Panc1 (cell line): ENCODE measurements at regions not wholly inside any gene's neighbourhood (a gene's known extent, or its start where the extent isn't known, plus 50 kb on each side); places are given as distances from the start of the nearest gene placed in this dataset.

Experiments
- ATAC-seq: fragments of 200-7000 bp; cut with Tn5 transposase; 2 replicates; pipeline ENCODE4 v1.9.1; 2020; ENCODE audit warnings: mild to moderate bottlenecking, moderate library complexity
- BruUV-seq: library from RNA; stranded (reverse); fragments of 400-500 nt; replicated peaks from 2 replicates; lab custom pipeline; 2021; lab: Mats Ljungman, UMichigan
- CTCF ChIA-PET: fragments of 300-600 bp; sonication (Branson Sonifier 250); formaldehyde crosslinking; loops from one replicate; lab custom pipeline; 2022; ENCODE audit warnings: antibody characterized with exemption; lab: Charles Lee
- POLR2A ChIA-PET: fragments of 300-600 bp; sonication (Branson Sonifier 250); formaldehyde crosslinking; loops from one replicate; lab custom pipeline; 2022; ENCODE audit warnings: antibody characterized with exemption; lab: Charles Lee
- DNase-seq: peaks from one replicate; pipeline ENCODE4 v3.0.0-alpha.2; 2010; ENCODE audit warnings: low read depth, low spot score
- H3K27ac ChIP-seq: 2 replicates; pipeline ENCODE4 v1.5.1; 2011; ENCODE audit warnings: mild to moderate bottlenecking, low read length, inconsistent platforms
- H3K27me3 ChIP-seq: fragments of 200-500 bp; sonication (Bioruptor generic); 2 replicates; pipeline ENCODE4 v1.6.0; 2014; ENCODE audit warnings: low read length, inconsistent platforms; ENCODE audit not compliant: control insufficient read depth, insufficient read depth
- H3K36me3 ChIP-seq: fragments of 200-500 bp; sonication (Bioruptor generic); 2 replicates; pipeline ENCODE4 v1.5.1; 2014; ENCODE audit warnings: inconsistent platforms, mild to moderate bottlenecking, low read length, moderate library complexity; ENCODE audit not compliant: control insufficient read depth, insufficient read depth
- H3K4me1 ChIP-seq: 2 replicates; pipeline ENCODE4 v1.5.1; 2011; ENCODE audit warnings: inconsistent platforms, mild to moderate bottlenecking, low read length, moderate library complexity; ENCODE audit not compliant: control insufficient read depth, insufficient read depth
- H3K4me3 ChIP-seq, 2 experiments: 2 replicates each; pipeline ENCODE4 v1.5.1; 2011 to 2012; ENCODE audit warnings: low read depth in 2 of 2, low read length in 2 of 2, mild to moderate bottlenecking in 2 of 2, inconsistent platforms in 1 of 2, moderate library complexity in 1 of 2
- H3K9me3 ChIP-seq: fragments of 200-500 bp; sonication (Bioruptor generic); 2 replicates; pipeline ENCODE4 v1.5.1; 2014; ENCODE audit warnings: low read depth, mild to moderate bottlenecking, inconsistent platforms, low read length, moderate library complexity; ENCODE audit not compliant: control insufficient read depth, insufficient read depth
- POLR2AphosphoS5 ChIP-seq: IDR thresholded peaks from 2 replicates; pipeline ENCODE4 v1.6.1; 2012; ENCODE audit warnings: mild to moderate bottlenecking, low read depth, low read length, moderate library complexity
- REST ChIP-seq, 2 experiments: IDR thresholded peaks; 2 replicates each; pipeline ENCODE4 v1.6.1; 2011 to 2012; ENCODE audit warnings: low read depth in 2 of 2, control low read depth in 1 of 2, low read length in 1 of 2, mild to moderate bottlenecking in 1 of 2, moderate library complexity in 1 of 2; ENCODE audit not compliant: insufficient read depth in 1 of 2
- SIN3A ChIP-seq: IDR thresholded peaks from 2 replicates; pipeline ENCODE4 v1.6.1; 2012; ENCODE audit warnings: low read depth, mild to moderate bottlenecking, low read length, moderate library complexity, borderline replicate concordance; ENCODE audit not compliant: insufficient read depth
- TCF7L2 ChIP-seq: IDR thresholded peaks from 2 replicates; pipeline ENCODE4 v1.6.1; 2011; ENCODE audit warnings: mild to moderate bottlenecking, low read depth, low read length, inconsistent platforms
- in situ Hi-C: cut with HindIII; loops from 2 replicates; pipeline ENCODE4 v1.10.0; 2016; ENCODE audit warnings: low sequenced_read_pairs, low pct_unique_long_range_greater_than_20kb
- intact Hi-C: fragments of 100-400 bp; cut with micrococcal nuclease; formaldehyde crosslinking; loops from one replicate; pipeline ENCODE4 v1.10.0; 2022; ENCODE audit not compliant: unreplicated experiment
- TF ChIP-seq, protein P1 (sequence below): fragments of 450-650 bp; IDR thresholded peaks from 2 replicates; pipeline ENCODE4 v1.5.1; 2017; ENCODE audit warnings: mild to moderate bottlenecking

- DNase-seq, result no peak
- no peak overlapping the region for H3K4me3 ChIP-seq
- no peaks in the 10 kb centered on the region for H3K36me3 ChIP-seq
- H3K4me1 ChIP-seq, result no peaks in the 10 kb centered on the region
- no peak overlapping the region for H3K27ac ChIP-seq
- TF ChIP-seq, protein P1, sequence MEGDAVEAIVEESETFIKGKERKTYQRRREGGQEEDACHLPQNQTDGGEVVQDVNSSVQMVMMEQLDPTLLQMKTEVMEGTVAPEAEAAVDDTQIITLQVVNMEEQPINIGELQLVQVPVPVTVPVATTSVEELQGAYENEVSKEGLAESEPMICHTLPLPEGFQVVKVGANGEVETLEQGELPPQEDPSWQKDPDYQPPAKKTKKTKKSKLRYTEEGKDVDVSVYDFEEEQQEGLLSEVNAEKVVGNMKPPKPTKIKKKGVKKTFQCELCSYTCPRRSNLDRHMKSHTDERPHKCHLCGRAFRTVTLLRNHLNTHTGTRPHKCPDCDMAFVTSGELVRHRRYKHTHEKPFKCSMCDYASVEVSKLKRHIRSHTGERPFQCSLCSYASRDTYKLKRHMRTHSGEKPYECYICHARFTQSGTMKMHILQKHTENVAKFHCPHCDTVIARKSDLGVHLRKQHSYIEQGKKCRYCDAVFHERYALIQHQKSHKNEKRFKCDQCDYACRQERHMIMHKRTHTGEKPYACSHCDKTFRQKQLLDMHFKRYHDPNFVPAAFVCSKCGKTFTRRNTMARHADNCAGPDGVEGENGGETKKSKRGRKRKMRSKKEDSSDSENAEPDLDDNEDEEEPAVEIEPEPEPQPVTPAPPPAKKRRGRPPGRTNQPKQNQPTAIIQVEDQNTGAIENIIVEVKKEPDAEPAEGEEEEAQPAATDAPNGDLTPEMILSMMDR, result no peak
- TF ChIP-seq SIN3A (no peak), POLR2AphosphoS5 (no peak)
- in situ Hi-C loops (no loop called here), intact Hi-C loops (no loop called here)
- no peaks in the 10 kb centered on the region for H3K27me3 ChIP-seq
- BruUV-seq, result no TSS peak
- CTCF ChIA-PET, result no interaction called here
- POLR2A ChIA-PET, result no interaction called here
- ATAC-seq, result no peak
- no peaks in the 10 kb centered on the region for H3K9me3 ChIP-seq
Measured at GRCh38 chr5:158246661-158247060, 387.7 kb upstream of the CLINT1 start.

DNA sequence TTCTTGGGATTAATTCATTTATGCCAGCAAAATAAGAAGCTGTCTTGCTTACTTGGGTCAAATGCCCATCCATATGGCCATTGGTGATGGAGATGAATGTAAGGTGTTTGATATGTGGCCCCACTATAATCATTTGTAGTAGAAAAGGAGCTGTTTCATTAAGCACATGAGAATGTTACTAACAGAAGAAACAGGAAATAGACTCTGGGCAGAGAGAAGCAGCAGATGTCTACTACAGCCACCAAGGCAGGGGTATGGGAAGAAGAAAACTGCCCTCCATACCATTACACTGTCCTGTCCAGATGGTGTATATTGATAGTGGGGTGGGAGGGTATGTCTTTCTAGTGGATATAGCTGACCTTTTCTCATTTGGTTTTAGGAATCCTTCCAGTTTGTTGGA is 386.6 kb upstream of the CLINT1 start:
- H3K4me3 ChIP-seq, result no peak overlapping the region
- BruUV-seq, result no TSS peak
- ATAC-seq (no peak), DNase-seq (no peak)
- TF ChIP-seq, protein P1, result no peak
- no peak for TF ChIP-seq SIN3A
- H3K4me1 ChIP-seq, result no peaks in the 10 kb centered on the region
- POLR2A ChIA-PET, result no interaction called here
- in situ Hi-C loops (no loop called here), intact Hi-C loops (no loop called here)
- H3K27ac ChIP-seq, result no peak overlapping the region
- no peaks in the 10 kb centered on the region for H3K36me3 ChIP-seq
- H3K9me3 ChIP-seq, result no peaks in the 10 kb centered on the region
- H3K27me3 ChIP-seq, result no peaks in the 10 kb centered on the region
- CTCF ChIA-PET, result no interaction called here

DNA sequence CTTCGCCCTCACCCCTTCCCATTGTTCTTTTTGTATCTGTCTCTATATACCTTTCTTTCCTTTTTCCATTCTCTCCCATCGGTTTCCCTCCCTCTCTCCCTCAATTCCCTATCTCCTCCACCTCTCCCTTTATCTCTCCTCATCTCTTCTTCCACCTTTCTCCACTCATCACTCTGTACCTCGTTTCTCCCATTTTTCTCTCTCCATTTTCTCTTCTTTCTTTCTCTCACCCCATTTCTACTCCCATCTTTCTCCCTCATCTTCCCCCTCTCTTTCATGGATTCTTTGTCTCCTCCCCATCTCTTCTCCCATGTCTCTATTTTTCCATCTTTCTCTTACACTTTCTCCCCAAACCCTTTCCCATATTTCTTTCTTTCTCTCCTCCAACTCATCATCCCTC is 385.9 kb upstream of the CLINT1 start:
- ChIA-PET POLR2A (no interaction called here), CTCF (no interaction called here)
- H3K4me3 ChIP-seq, result no peak overlapping the region
- H3K27me3 ChIP-seq, result no peaks in the 10 kb centered on the region
- H3K27ac ChIP-seq, result no peak overlapping the region
- no peaks in the 10 kb centered on the region for H3K36me3 ChIP-seq
- TF ChIP-seq, protein P1, result no peak
- TF ChIP-seq SIN3A (no peak), TCF7L2 (no peak), REST (IDR thresholded peaks at IDR 0.05; ENCODE audit: insufficient read depth in 1 of 2, low read depth in 2 of 2, low read length in 1 of 2) (no peak), POLR2AphosphoS5 (no peak)
- ATAC-seq, result no peak
- no peaks in the 10 kb centered on the region for H3K4me1 ChIP-seq
- in situ Hi-C loops, result no loop called here
- DNase-seq, result no peak
- intact Hi-C loops, result no loop called here
- H3K9me3 ChIP-seq, result no peaks in the 10 kb centered on the region
- BruUV-seq, result no TSS peak
